Common myeloid progenitor, CD34-positive (primary cell): ENCODE measurements at regions not wholly inside any gene's neighbourhood (a gene's known extent, or its start where the extent isn't known, plus 50 kb on each side); places are given as distances from the start of the nearest gene placed in this dataset.

Source experiments
- CTCF ChIA-PET: fragments of 350-600 bp; sonication (Branson Sonifier 250); formaldehyde crosslinking; loops from one replicate; lab custom pipeline; 2021; ENCODE audit warnings: antibody characterized with exemption; lab: Charles Lee
- POLR2A ChIA-PET: fragments of 350-600 bp; sonication (Branson Sonifier 250); formaldehyde crosslinking; loops from one replicate; lab custom pipeline; 2021; ENCODE audit warnings: antibody characterized with exemption; lab: Charles Lee
- DNase-seq, 3 donors: peaks; one replicate each; pipeline versions ENCODE4 v3.0.0 to v3.0.0-alpha.2; 2013
- H3K27ac ChIP-seq, 2 experiments: 1 replicate in 1 of 2; 2 replicates in 1 of 2; pipeline ENCODE4 v1.7.0; 2013; ENCODE audit warnings: inconsistent platforms in 2 of 2, low read length in 2 of 2, mild to moderate bottlenecking in 2 of 2, low read depth in 1 of 2, moderate library complexity in 1 of 2; ENCODE audit not compliant: severe bottlenecking in 2 of 2, insufficient read depth in 1 of 2, poor library complexity in 1 of 2
- H3K27me3 ChIP-seq, 5 experiments: replicated peaks in 2 of 5; 1 replicate in 3 of 5; 2 replicates in 2 of 5; pipeline versions ENCODE4 v1.6.1 to v1.7.0; 2013; ENCODE audit warnings: low read length in 4 of 5, mild to moderate bottlenecking in 2 of 5, moderate library complexity in 2 of 5, inconsistent platforms in 1 of 5; ENCODE audit not compliant: insufficient read depth in 5 of 5, control insufficient read depth in 4 of 5
- H3K36me3 ChIP-seq, 4 experiments: 1 replicate in 2 of 4; 2 replicates in 2 of 4; pipeline versions ENCODE4 v1.6.1 to v1.7.0; 2013; ENCODE audit warnings: low read length in 3 of 4, control low read depth in 1 of 4, mild to moderate bottlenecking in 1 of 4; ENCODE audit not compliant: control insufficient read depth in 4 of 4, insufficient read depth in 4 of 4
- H3K4me1 ChIP-seq, 4 experiments: 1 replicate in 3 of 4; 2 replicates in 1 of 4; pipeline versions ENCODE4 v1.6.1 to v1.7.1; 2013; ENCODE audit warnings: low read length in 3 of 4, mild to moderate bottlenecking in 3 of 4, control low read depth in 1 of 4, inconsistent platforms in 1 of 4, moderate library complexity in 1 of 4; ENCODE audit not compliant: control insufficient read depth in 4 of 4, insufficient read depth in 4 of 4; ENCODE audit errors: control extremely low read depth in 1 of 4
- H3K4me3 ChIP-seq, 7 experiments: 1 replicate in 4 of 7; 2 replicates in 3 of 7; pipeline versions ENCODE4 v1.5.1 to v1.7.0; 2013; ENCODE audit warnings: mild to moderate bottlenecking in 7 of 7, low read length in 6 of 7, moderate library complexity in 6 of 7, inconsistent platforms in 2 of 7, low read depth in 2 of 7, control low read depth in 1 of 7; ENCODE audit not compliant: insufficient read depth in 4 of 7, control insufficient read depth in 1 of 7; ENCODE audit errors: extremely low read depth in 1 of 7
- H3K9me3 ChIP-seq, 5 experiments: 1 replicate in 4 of 5; 2 replicates in 1 of 5; pipeline versions ENCODE4 v1.6.1 to v1.7.1; 2013; ENCODE audit warnings: low read length in 4 of 5, mild to moderate bottlenecking in 2 of 5, inconsistent platforms in 1 of 5, low read depth in 1 of 5, moderate library complexity in 1 of 5; ENCODE audit not compliant: control insufficient read depth in 4 of 5, insufficient read depth in 2 of 5; ENCODE audit errors: control extremely low read depth in 1 of 5
- WGBS: methylation state at CpG from one replicate; pipeline ENCODE4 v1.1.5; 2013; ENCODE audit not compliant: insufficient coverage; 5-methylcytosine and 5-hydroxymethylcytosine counted together

- 92% methylated on average over 2 of the region's 3 CpGs for WGBS
- no peaks in the 10 kb centered on the region for H3K36me3 ChIP-seq
- no peak overlapping the region for H3K27ac ChIP-seq
- DNase-seq = no peak
- ChIA-PET POLR2A (no interaction called here), CTCF (no interaction called here)
- H3K4me1 ChIP-seq = no peaks in the 10 kb centered on the region
- no peak overlapping the region for H3K4me3 ChIP-seq
- no peaks in the 10 kb centered on the region for H3K27me3 ChIP-seq
- H3K9me3 ChIP-seq = no peaks in the 10 kb centered on the region
These were observed 279.9 kb downstream of the ARL4A start for GRCh38 chr7:12967322-12967721.

GRCh38 chr7:12968836-12969422 lies 281.5 kb downstream of the ARL4A start:
- no peak for DNase-seq
- 89% methylated on average over 2 of the region's 4 CpGs for WGBS
- H3K4me3 ChIP-seq = no peak overlapping the region
- no peaks in the 10 kb centered on the region for H3K36me3 ChIP-seq
- H3K4me1 ChIP-seq = no peaks in the 10 kb centered on the region
- ChIA-PET CTCF (no interaction called here), POLR2A (no interaction called here)
- no peaks in the 10 kb centered on the region for H3K27me3 ChIP-seq
- no peak overlapping the region for H3K27ac ChIP-seq
- no peaks in the 10 kb centered on the region for H3K9me3 ChIP-seq

- no peaks in the 10 kb centered on the region for H3K9me3 ChIP-seq
- H3K27me3 ChIP-seq = no peaks in the 10 kb centered on the region
- no peak overlapping the region for H3K4me3 ChIP-seq
- no peak for DNase-seq
- WGBS = no CpG with 5 or more reads among the region's 2 CpGs
- POLR2A ChIA-PET = no interaction called here
- no peaks in the 10 kb centered on the region for H3K4me1 ChIP-seq
- CTCF ChIA-PET = no interaction called here
- H3K27ac ChIP-seq = no peak overlapping the region
- no peaks in the 10 kb centered on the region for H3K36me3 ChIP-seq
These were observed 283.2 kb downstream of the ARL4A start for GRCh38 chr7:12970626-12971025.

DNA sequence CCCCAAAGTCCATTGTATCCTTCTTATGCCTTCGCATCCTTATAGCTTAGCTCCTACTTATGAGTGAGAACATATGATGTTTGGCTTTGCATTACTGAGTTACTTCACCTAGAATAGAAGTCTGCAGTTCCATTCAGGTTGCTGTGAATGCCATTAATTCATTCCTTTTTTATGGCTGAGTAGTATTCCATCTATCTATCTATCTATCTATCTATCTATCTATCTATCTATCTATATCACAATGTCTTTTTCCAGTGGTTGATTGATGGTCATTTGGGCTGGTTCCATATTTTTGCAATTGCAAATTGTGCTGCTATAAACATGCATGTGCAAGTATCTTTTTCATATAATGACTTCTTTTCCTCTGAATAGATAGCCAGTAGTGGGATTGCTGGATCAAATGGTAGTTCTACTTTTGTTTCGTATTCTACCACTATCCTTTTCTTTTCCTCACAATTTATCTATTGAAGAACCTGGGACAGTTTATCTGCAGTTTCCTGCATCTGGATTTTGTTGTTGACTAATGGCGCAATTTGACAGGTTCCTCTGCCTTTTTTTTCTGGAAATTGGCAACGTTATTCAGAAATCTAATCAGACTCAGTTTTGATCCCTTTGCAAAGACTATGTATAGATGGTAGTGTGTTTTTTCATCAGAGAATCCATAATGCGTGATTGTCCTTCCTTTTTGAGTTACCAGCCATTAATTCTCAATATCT lies 287.2 kb downstream of the ARL4A start:
- Histone ChIP-seq H3K27ac (no peak overlapping the region), H3K4me1 (no peaks in the 10 kb centered on the region), H3K36me3 (no peaks in the 10 kb centered on the region), H3K4me3 (no peak overlapping the region), H3K9me3 (no peaks in the 10 kb centered on the region), H3K27me3 (no peaks in the 10 kb centered on the region)
- ChIA-PET POLR2A (interaction anchor here (0.5 kb wide), 1 partner anchor 52 kb away, joined by 4 read pairs; no protein-coding TSS in a partner anchor), CTCF (no interaction called here)
- WGBS = 88% methylated on average over 3 of the region's 5 CpGs
- DNase-seq = no peak

GRCh38 chr7:12975412-12975811 lies 288.0 kb downstream of the ARL4A start:
- H3K4me3 ChIP-seq = no peak overlapping the region
- CTCF ChIA-PET = no interaction called here
- POLR2A ChIA-PET = interaction anchor here (0.5 kb wide), 1 partner anchor 51 kb away, joined by 4 read pairs; no protein-coding TSS in a partner anchor
- no peak for DNase-seq
- no peaks in the 10 kb centered on the region for H3K9me3 ChIP-seq
- no peak overlapping the region for H3K27ac ChIP-seq
- H3K27me3 ChIP-seq = no peaks in the 10 kb centered on the region
- H3K4me1 ChIP-seq = no peaks in the 10 kb centered on the region
- H3K36me3 ChIP-seq = no peaks in the 10 kb centered on the region

DNA sequence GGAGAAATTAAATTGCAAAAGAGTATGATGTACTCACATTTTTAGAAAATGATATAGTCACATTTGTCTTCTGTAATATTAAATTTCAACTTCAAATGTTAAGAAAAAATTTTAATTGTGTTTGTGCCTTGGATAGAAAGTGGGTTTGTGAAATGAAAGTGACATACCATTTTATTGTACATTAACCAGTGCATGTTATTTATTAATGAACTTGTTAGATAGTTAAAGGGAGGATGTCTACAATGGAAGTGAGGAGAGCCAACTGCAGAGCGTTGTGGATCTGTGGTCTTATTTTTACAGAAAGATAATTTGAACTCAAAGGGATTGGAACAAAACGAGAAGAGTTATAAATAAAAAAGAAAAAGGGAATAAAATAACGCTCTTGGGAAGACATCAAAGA lies 291.7 kb downstream of the ARL4A start:
- WGBS = 100% methylated on average over 1 of the region's 3 CpGs
- CTCF ChIA-PET = no interaction called here
- DNase-seq = no peak

GRCh38 chr7:12982178-12982577 lies 294.7 kb downstream of the ARL4A start:
- H3K27ac ChIP-seq = no peak overlapping the region
- CTCF ChIA-PET = no interaction called here

More for the DNA sequence above, 291.7 kb downstream of the ARL4A start:
- Histone ChIP-seq H3K36me3 (no peaks in the 10 kb centered on the region), H3K9me3 (no peaks in the 10 kb centered on the region), H3K4me3 (no peak overlapping the region), H3K27me3 (no peaks in the 10 kb centered on the region), H3K4me1 (no peaks in the 10 kb centered on the region), H3K27ac (no peak overlapping the region)
- POLR2A ChIA-PET = no interaction called here

More at GRCh38 chr7:12982178-12982577, 294.7 kb downstream of the ARL4A start:
- WGBS = no CpG with 5 or more reads among the region's 1 CpG
- POLR2A ChIA-PET = no interaction called here
- Histone ChIP-seq H3K4me3 (no peak overlapping the region), H3K9me3 (no peaks in the 10 kb centered on the region), H3K36me3 (no peaks in the 10 kb centered on the region), H3K27me3 (no peaks in the 10 kb centered on the region), H3K4me1 (no peaks in the 10 kb centered on the region)
- DNase-seq = no peak
